Effector memory CD8-positive, alpha-beta T cell (primary cell): ENCODE measurements at regions not wholly inside any gene's neighbourhood (a gene's known extent, or its start where the extent isn't known, plus 50 kb on each side); places are given as distances from the start of the nearest gene placed in this dataset.

Experiments used
- ATAC-seq: fragments of 150-1000 bp; cut with Tn5 transposase; replicated peaks from 2 replicates; pipeline ENCODE4 v1.10.0; 2021; ENCODE audit warnings: mild to moderate bottlenecking, moderate library complexity
- DNase-seq, 3 experiments: peaks; one replicate each; pipeline ENCODE4 v3.0.0; 2021
- H3K27ac Mint-ChIP-seq, 2 donors: one replicate each; pipeline ENCODE4 v1.8.0; 2022; ENCODE audit warnings: mild to moderate bottlenecking in 2 of 2, mixed read lengths in 2 of 2, moderate library complexity in 2 of 2
- H3K27me3 Mint-ChIP-seq, 2 donors: one replicate each; pipeline ENCODE4 v1.8.0; 2022; ENCODE audit warnings: mixed read lengths in 2 of 2
- H3K36me3 Mint-ChIP-seq: one replicate; pipeline ENCODE4 v1.8.0; 2022; ENCODE audit warnings: mild to moderate bottlenecking, moderate library complexity, mixed read lengths; ENCODE audit not compliant: insufficient read depth
- H3K4me1 Mint-ChIP-seq, 2 donors: one replicate each; pipeline ENCODE4 v1.8.0; 2022; ENCODE audit warnings: low read depth in 2 of 2, mixed read lengths in 2 of 2
- H3K4me3 Mint-ChIP-seq, 2 donors: one replicate each; pipeline ENCODE4 v1.8.0; 2022; ENCODE audit warnings: mild to moderate bottlenecking in 2 of 2, mixed read lengths in 2 of 2, moderate library complexity in 2 of 2
- H3K9me3 Mint-ChIP-seq, 2 donors: one replicate each; pipeline ENCODE4 v1.8.0; 2022; ENCODE audit warnings: mixed read lengths in 2 of 2

- H3K27ac Mint-ChIP-seq: no peak overlapping the region
- no peaks in the 10 kb centered on the region for H3K27me3 Mint-ChIP-seq
- no peak for ATAC-seq
- H3K4me3 Mint-ChIP-seq: no peak overlapping the region
- H3K9me3 Mint-ChIP-seq: peaks cover 0 to 5% of the 10 kb centered on the region in 2 donors
- no peak for DNase-seq
- no peaks in the 10 kb centered on the region for H3K36me3 Mint-ChIP-seq
- H3K4me1 Mint-ChIP-seq: no peaks in the 10 kb centered on the region
Measured at GRCh38 chr4:32219306-32220075, 1499.3 kb downstream of the PCDH7 start.

- DNase-seq (no peak), ATAC-seq (no peak)
- Mint-ChIP-seq H3K4me1 (no peaks in the 10 kb centered on the region), H3K27ac (no peak overlapping the region), H3K27me3 (no peaks in the 10 kb centered on the region), H3K36me3 (no peaks in the 10 kb centered on the region), H3K4me3 (no peak overlapping the region), H3K9me3 (peaks cover 0 to 12% of the 10 kb centered on the region in 2 donors)
Measured at GRCh38 chr4:32226204-32226603, 1506.0 kb downstream of the PCDH7 start.

GRCh38 chr4:32226733-32227132 lies 1506.6 kb downstream of the PCDH7 start:
- Mint-ChIP-seq H3K36me3 (no peaks in the 10 kb centered on the region), H3K27me3 (no peaks in the 10 kb centered on the region), H3K4me1 (no peaks in the 10 kb centered on the region), H3K4me3 (no peak overlapping the region), H3K27ac (no peak overlapping the region), H3K9me3 (peaks cover 0 to 12% of the 10 kb centered on the region in 2 donors)
- ATAC-seq (no peak), DNase-seq (no peak)

- H3K27ac Mint-ChIP-seq: no peak overlapping the region
- no peak overlapping the region for H3K4me3 Mint-ChIP-seq
- ATAC-seq (no peak), DNase-seq (no peak)
- H3K27me3 Mint-ChIP-seq: no peaks in the 10 kb centered on the region
- no peaks in the 10 kb centered on the region for H3K4me1 Mint-ChIP-seq
- no peaks in the 10 kb centered on the region for H3K36me3 Mint-ChIP-seq
- H3K9me3 Mint-ChIP-seq: peaks cover 6% of the 10 kb centered on the region in 2 donors
Measured at GRCh38 chr4:32243926-32244325, 1523.8 kb downstream of the PCDH7 start.

- ATAC-seq (no peak), DNase-seq (no peak)
- Mint-ChIP-seq H3K9me3 (peaks cover 6 to 10% of the 10 kb centered on the region in 2 donors), H3K4me3 (no peak overlapping the region), H3K27ac (no peak overlapping the region), H3K4me1 (no peaks in the 10 kb centered on the region), H3K27me3 (no peaks in the 10 kb centered on the region), H3K36me3 (peaks cover 3% of the 10 kb centered on the region)
Measured at GRCh38 chr4:32249040-32249439, 1528.9 kb downstream of the PCDH7 start.

- Mint-ChIP-seq H3K27ac (no peak overlapping the region), H3K36me3 (peaks cover 3% of the 10 kb centered on the region), H3K4me3 (no peak overlapping the region), H3K4me1 (no peaks in the 10 kb centered on the region), H3K27me3 (no peaks in the 10 kb centered on the region), H3K9me3 (peaks cover 11 to 13% of the 10 kb centered on the region in 2 donors)
- DNase-seq (no peak), ATAC-seq (no peak)
Measured at GRCh38 chr4:32251126-32251525, 1531.0 kb downstream of the PCDH7 start.

GRCh38 chr4:32251926-32252325 lies 1531.8 kb downstream of the PCDH7 start:
- Mint-ChIP-seq H3K27ac (no peak overlapping the region), H3K4me1 (no peaks in the 10 kb centered on the region), H3K36me3 (peaks cover 3% of the 10 kb centered on the region), H3K27me3 (no peaks in the 10 kb centered on the region), H3K9me3 (peaks cover 11 to 13% of the 10 kb centered on the region in 2 donors), H3K4me3 (no peak overlapping the region)
- no peak for ATAC-seq
- no peak for DNase-seq

GRCh38 chr4:32254216-32254615 lies 1534.0 kb downstream of the PCDH7 start:
- no peaks in the 10 kb centered on the region for H3K4me1 Mint-ChIP-seq
- no peak for ATAC-seq
- H3K27ac Mint-ChIP-seq: no peak overlapping the region
- peaks cover 3% of the 10 kb centered on the region for H3K36me3 Mint-ChIP-seq
- no peak for DNase-seq
- H3K4me3 Mint-ChIP-seq: no peak overlapping the region
- H3K9me3 Mint-ChIP-seq: peaks cover 10 to 18% of the 10 kb centered on the region in 2 donors
- no peaks in the 10 kb centered on the region for H3K27me3 Mint-ChIP-seq

GRCh38 chr4:32258986-32259385 lies 1538.8 kb downstream of the PCDH7 start:
- Mint-ChIP-seq H3K4me1 (no peaks in the 10 kb centered on the region), H3K36me3 (no peaks in the 10 kb centered on the region), H3K27me3 (no peaks in the 10 kb centered on the region), H3K4me3 (no peak overlapping the region), H3K27ac (no peak overlapping the region), H3K9me3 (peaks cover 6 to 13% of the 10 kb centered on the region in 2 donors)
- DNase-seq: no peak
- no peak for ATAC-seq

GRCh38 chr4:32261196-32261595 lies 1541.0 kb downstream of the PCDH7 start:
- Mint-ChIP-seq H3K9me3 (peaks cover 5 to 8% of the 10 kb centered on the region in 2 donors), H3K27ac (no peak overlapping the region), H3K4me1 (no peaks in the 10 kb centered on the region), H3K4me3 (no peak overlapping the region), H3K27me3 (no peaks in the 10 kb centered on the region), H3K36me3 (no peaks in the 10 kb centered on the region)
- no peak for DNase-seq
- ATAC-seq: no peak

- Mint-ChIP-seq H3K4me3 (no peak overlapping the region), H3K27ac (no peak overlapping the region), H3K4me1 (no peaks in the 10 kb centered on the region), H3K27me3 (no peaks in the 10 kb centered on the region), H3K9me3 (peaks cover 9% of the 10 kb centered on the region in 2 donors), H3K36me3 (no peaks in the 10 kb centered on the region)
- DNase-seq (no peak), ATAC-seq (no peak)
Measured at GRCh38 chr4:32268863-32269262, 1548.7 kb downstream of the PCDH7 start.

GRCh38 chr4:32290102-32290501 lies 1569.9 kb downstream of the PCDH7 start:
- Mint-ChIP-seq H3K4me3 (no peak overlapping the region), H3K27me3 (no peaks in the 10 kb centered on the region), H3K36me3 (no peaks in the 10 kb centered on the region), H3K4me1 (no peaks in the 10 kb centered on the region), H3K9me3 (peaks cover 0 to 4% of the 10 kb centered on the region in 2 donors), H3K27ac (no peak overlapping the region)
- DNase-seq: no peak
- no peak for ATAC-seq

GRCh38 chr4:32318926-32319325 lies 1598.8 kb downstream of the PCDH7 start:
- Mint-ChIP-seq H3K4me3 (no peak overlapping the region), H3K36me3 (no peaks in the 10 kb centered on the region), H3K27ac (no peak overlapping the region), H3K4me1 (no peaks in the 10 kb centered on the region), H3K9me3 (peaks cover 20 to 25% of the 10 kb centered on the region in 2 donors), H3K27me3 (no peaks in the 10 kb centered on the region)
- ATAC-seq: no peak
- DNase-seq: no peak

- DNase-seq (no peak), ATAC-seq (no peak)
- Mint-ChIP-seq H3K4me3 (no peak overlapping the region), H3K27me3 (no peaks in the 10 kb centered on the region), H3K4me1 (no peaks in the 10 kb centered on the region), H3K9me3 (peaks cover 27 to 30% of the 10 kb centered on the region in 2 donors), H3K36me3 (no peaks in the 10 kb centered on the region), H3K27ac (no peak overlapping the region)
Measured at GRCh38 chr4:32321421-32321820, 1601.3 kb downstream of the PCDH7 start.
